ENCODE measurements at regions not wholly inside any gene's neighbourhood (a gene's known extent, or its start where the extent isn't known, plus 50 kb on each side); places are given as distances from the start of the nearest gene placed in this dataset.

GRCh38 chr20:41956338-41957074, 338.3 kb upstream of the CHD6 start:
- TF ChIP-seq GATA3 (IDR thresholded peaks at IDR 0.05; ENCODE audit: low read depth, low read length) (no peak), GATA2 (IDR thresholded peaks at IDR 0.05; ENCODE audit: low read depth, low read length) (no peak)

All from SH-SY5Y (cell line).